ENCODE measurements at regions not wholly inside any gene's neighbourhood (a gene's known extent, or its start where the extent isn't known, plus 50 kb on each side); places are given as distances from the start of the nearest gene placed in this dataset.

- Mint-ChIP-seq H3K4me3 (ENCODE audit: low read depth) (no peak overlapping the region), H3K36me3 (ENCODE audit: low read depth) (no peaks in the 10 kb centered on the region), H3K27ac (no peak overlapping the region), H3K4me1 (ENCODE audit: low read depth) (no peaks in the 10 kb centered on the region), H3K27me3 (ENCODE audit: low read depth) (peaks cover 9% of the 10 kb centered on the region), H3K9me3 (no peaks in the 10 kb centered on the region)
- no peak for DNase-seq (ENCODE audit: low spot score)
- intact Hi-C loops (cut with micrococcal nuclease) = no loop called here
Measured at GRCh38 chr5:87769157-87769556, 356.4 kb upstream of the CCNH start.

GRCh38 chr5:87768190-87768589 lies 355.5 kb upstream of the CCNH start:
- intact Hi-C loops (cut with micrococcal nuclease) = no loop called here
- Mint-ChIP-seq H3K27me3 (ENCODE audit: low read depth) (peaks cover 6% of the 10 kb centered on the region), H3K36me3 (ENCODE audit: low read depth) (no peaks in the 10 kb centered on the region)

GRCh38 chr5:87765009-87765408 lies 352.3 kb upstream of the CCNH start:
- intact Hi-C loops (cut with micrococcal nuclease) = no loop called here
- H3K36me3 Mint-ChIP-seq (ENCODE audit: low read depth) = no peaks in the 10 kb centered on the region
- H3K9me3 Mint-ChIP-seq = no peaks in the 10 kb centered on the region
- H3K4me3 Mint-ChIP-seq (ENCODE audit: low read depth) = no peak overlapping the region
- H3K27ac Mint-ChIP-seq = no peak overlapping the region
- H3K4me1 Mint-ChIP-seq (ENCODE audit: low read depth) = no peaks in the 10 kb centered on the region
- peaks cover 2% of the 10 kb centered on the region for H3K27me3 Mint-ChIP-seq (ENCODE audit: low read depth)
- no peak for DNase-seq (ENCODE audit: low spot score)

More at GRCh38 chr5:87768190-87768589, 355.5 kb upstream of the CCNH start:
- Mint-ChIP-seq H3K27ac (no peak overlapping the region), H3K4me3 (ENCODE audit: low read depth) (no peak overlapping the region), H3K9me3 (no peaks in the 10 kb centered on the region), H3K4me1 (ENCODE audit: low read depth) (no peaks in the 10 kb centered on the region)
- DNase-seq (ENCODE audit: low spot score) = no peak

GRCh38 chr5:87762631-87763030 lies 349.9 kb upstream of the CCNH start:
- Mint-ChIP-seq H3K27ac (no peak overlapping the region), H3K9me3 (no peaks in the 10 kb centered on the region), H3K4me3 (ENCODE audit: low read depth) (no peak overlapping the region), H3K27me3 (ENCODE audit: low read depth) (no peaks in the 10 kb centered on the region), H3K36me3 (ENCODE audit: low read depth) (no peaks in the 10 kb centered on the region), H3K4me1 (ENCODE audit: low read depth) (no peaks in the 10 kb centered on the region)
- intact Hi-C loops (cut with micrococcal nuclease) = no loop called here
- DNase-seq (ENCODE audit: low spot score) = no peak

GRCh38 chr5:87756951-87757350 lies 344.2 kb upstream of the CCNH start:
- no peaks in the 10 kb centered on the region for H3K36me3 Mint-ChIP-seq (ENCODE audit: low read depth)
- no peaks in the 10 kb centered on the region for H3K9me3 Mint-ChIP-seq
- no peaks in the 10 kb centered on the region for H3K27me3 Mint-ChIP-seq (ENCODE audit: low read depth)
- no peaks in the 10 kb centered on the region for H3K4me1 Mint-ChIP-seq (ENCODE audit: low read depth)
- H3K4me3 Mint-ChIP-seq (ENCODE audit: low read depth) = no peak overlapping the region
- intact Hi-C loops (cut with micrococcal nuclease) = no loop called here
- DNase-seq (ENCODE audit: low spot score) = no peak
- no peak overlapping the region for H3K27ac Mint-ChIP-seq

- H3K4me3 Mint-ChIP-seq (ENCODE audit: low read depth) = no peak overlapping the region
- H3K36me3 Mint-ChIP-seq (ENCODE audit: low read depth) = no peaks in the 10 kb centered on the region
- H3K9me3 Mint-ChIP-seq = no peaks in the 10 kb centered on the region
- no peaks in the 10 kb centered on the region for H3K4me1 Mint-ChIP-seq (ENCODE audit: low read depth)
- intact Hi-C loops (cut with micrococcal nuclease) = no loop called here
- H3K27ac Mint-ChIP-seq = no peak overlapping the region
- no peak for DNase-seq (ENCODE audit: low spot score)
- H3K27me3 Mint-ChIP-seq (ENCODE audit: low read depth) = no peaks in the 10 kb centered on the region
Measured at GRCh38 chr5:87755360-87755759, 342.6 kb upstream of the CCNH start.

GRCh38 chr5:87754009-87754757 lies 341.5 kb upstream of the CCNH start:
- Mint-ChIP-seq H3K36me3 (ENCODE audit: low read depth) (no peaks in the 10 kb centered on the region), H3K27me3 (ENCODE audit: low read depth) (no peaks in the 10 kb centered on the region), H3K4me3 (ENCODE audit: low read depth) (no peak overlapping the region), H3K9me3 (no peaks in the 10 kb centered on the region), H3K27ac (no peak overlapping the region), H3K4me1 (ENCODE audit: low read depth) (no peaks in the 10 kb centered on the region)
- intact Hi-C loops (cut with micrococcal nuclease) = no loop called here
- no peak for DNase-seq (ENCODE audit: low spot score)

- no peaks in the 10 kb centered on the region for H3K27me3 Mint-ChIP-seq (ENCODE audit: low read depth)
- no peak overlapping the region for H3K27ac Mint-ChIP-seq
- no peak for DNase-seq (ENCODE audit: low spot score)
- no peak overlapping the region for H3K4me3 Mint-ChIP-seq (ENCODE audit: low read depth)
- intact Hi-C loops (cut with micrococcal nuclease) = no loop called here
- H3K4me1 Mint-ChIP-seq (ENCODE audit: low read depth) = no peaks in the 10 kb centered on the region
- H3K9me3 Mint-ChIP-seq = no peaks in the 10 kb centered on the region
- H3K36me3 Mint-ChIP-seq (ENCODE audit: low read depth) = no peaks in the 10 kb centered on the region
Measured at GRCh38 chr5:87752362-87752761, 339.6 kb upstream of the CCNH start.

GRCh38 chr5:87751824-87752223 lies 339.1 kb upstream of the CCNH start:
- Mint-ChIP-seq H3K9me3 (no peaks in the 10 kb centered on the region), H3K27ac (no peak overlapping the region), H3K27me3 (ENCODE audit: low read depth) (no peaks in the 10 kb centered on the region), H3K36me3 (ENCODE audit: low read depth) (no peaks in the 10 kb centered on the region), H3K4me3 (ENCODE audit: low read depth) (no peak overlapping the region), H3K4me1 (ENCODE audit: low read depth) (no peaks in the 10 kb centered on the region)
- DNase-seq (ENCODE audit: low spot score) = no peak
- intact Hi-C loops (cut with micrococcal nuclease) = no loop called here

- Mint-ChIP-seq H3K27ac (no peak overlapping the region), H3K27me3 (ENCODE audit: low read depth) (no peaks in the 10 kb centered on the region), H3K9me3 (no peaks in the 10 kb centered on the region), H3K4me3 (ENCODE audit: low read depth) (no peak overlapping the region), H3K36me3 (ENCODE audit: low read depth) (no peaks in the 10 kb centered on the region), H3K4me1 (ENCODE audit: low read depth) (no peaks in the 10 kb centered on the region)
- intact Hi-C loops (cut with micrococcal nuclease) = no loop called here
- no peak for DNase-seq (ENCODE audit: low spot score)
Measured at GRCh38 chr5:87746891-87747377, 334.2 kb upstream of the CCNH start.

GRCh38 chr5:87746341-87746740 lies 333.6 kb upstream of the CCNH start:
- no peaks in the 10 kb centered on the region for H3K27me3 Mint-ChIP-seq (ENCODE audit: low read depth)
- no peaks in the 10 kb centered on the region for H3K9me3 Mint-ChIP-seq
- no peaks in the 10 kb centered on the region for H3K36me3 Mint-ChIP-seq (ENCODE audit: low read depth)
- no peak for DNase-seq (ENCODE audit: low spot score)
- H3K4me1 Mint-ChIP-seq (ENCODE audit: low read depth) = no peaks in the 10 kb centered on the region
- H3K27ac Mint-ChIP-seq = no peak overlapping the region
- no peak overlapping the region for H3K4me3 Mint-ChIP-seq (ENCODE audit: low read depth)
- intact Hi-C loops (cut with micrococcal nuclease) = no loop called here

- Mint-ChIP-seq H3K27ac (no peak overlapping the region), H3K36me3 (ENCODE audit: low read depth) (no peaks in the 10 kb centered on the region), H3K4me1 (ENCODE audit: low read depth) (no peaks in the 10 kb centered on the region), H3K9me3 (no peaks in the 10 kb centered on the region), H3K27me3 (ENCODE audit: low read depth) (no peaks in the 10 kb centered on the region), H3K4me3 (ENCODE audit: low read depth) (no peak overlapping the region)
- intact Hi-C loops (cut with micrococcal nuclease) = no loop called here
- DNase-seq (ENCODE audit: low spot score) = no peak
Measured at GRCh38 chr5:87741881-87742280, 329.2 kb upstream of the CCNH start.

GRCh38 chr5:87735923-87736322 lies 323.2 kb upstream of the CCNH start:
- no peaks in the 10 kb centered on the region for H3K36me3 Mint-ChIP-seq (ENCODE audit: low read depth)
- no peak overlapping the region for H3K4me3 Mint-ChIP-seq (ENCODE audit: low read depth)

GRCh38 chr5:87733897-87734296 lies 321.2 kb upstream of the CCNH start:
- Mint-ChIP-seq H3K4me1 (ENCODE audit: low read depth) (no peaks in the 10 kb centered on the region), H3K27me3 (ENCODE audit: low read depth) (no peaks in the 10 kb centered on the region), H3K36me3 (ENCODE audit: low read depth) (no peaks in the 10 kb centered on the region), H3K9me3 (no peaks in the 10 kb centered on the region), H3K4me3 (ENCODE audit: low read depth) (no peak overlapping the region), H3K27ac (no peak overlapping the region)
- intact Hi-C loops (cut with micrococcal nuclease) = no loop called here
- no peak for DNase-seq (ENCODE audit: low spot score)

More at GRCh38 chr5:87735923-87736322, 323.2 kb upstream of the CCNH start:
- Mint-ChIP-seq H3K27me3 (ENCODE audit: low read depth) (no peaks in the 10 kb centered on the region), H3K9me3 (no peaks in the 10 kb centered on the region), H3K4me1 (ENCODE audit: low read depth) (no peaks in the 10 kb centered on the region), H3K27ac (no peak overlapping the region)
- intact Hi-C loops (cut with micrococcal nuclease) = no loop called here
- DNase-seq (ENCODE audit: low spot score) = no peak

All from activated T-helper 2 cell treated with anti-CD3 and anti-CD28 coated beads, Interferon-gamma antibody, Interleukin-2, Interleukin-4, amounts not matched to agents 10 μg/mL and 5 μg/mL and 100 μg/mL, durations not matched to agents 14 hours and 24 hours and 36 hours (primary cell).